ENCODE measurements at regions not wholly inside any gene's neighbourhood (a gene's known extent, or its start where the extent isn't known, plus 50 kb on each side); places are given as distances from the start of the nearest gene placed in this dataset.
A peak's percentile ranks its signal among the peaks of the same experiment; 100 is the strongest.

GRCh38 chr18:37702841-37703240 is 137.2 kb upstream of the CELF4 start:
- no peak for TF ChIP-seq CTCF (IDR thresholded peaks at IDR 0.05; ENCODE audit: insufficient read depth, low read length, severe bottlenecking)
- Histone ChIP-seq H3K4me3 (ENCODE audit: low read depth, low read length) (no peak overlapping the region), H3K27me3 (ENCODE audit: control insufficient read depth, insufficient read depth, low read length) (peaks cover 2% of the 10 kb centered on the region), H3K36me3 (ENCODE audit: control insufficient read depth, insufficient read depth, low read length) (no peaks in the 10 kb centered on the region)
- no peak for DNase-seq (ENCODE audit: low read depth)
- FAIRE-seq, result no peak

GRCh38 chr18:37701967-37702366 is 136.4 kb upstream of the CELF4 start:
- no peak overlapping the region for H3K4me3 ChIP-seq (ENCODE audit: low read depth, low read length)
- peak; percentile 23 for FAIRE-seq
- DNase-seq (ENCODE audit: low read depth), result peak; percentile 29
- TF ChIP-seq CTCF (IDR thresholded peaks at IDR 0.05; ENCODE audit: insufficient read depth, low read length, severe bottlenecking), result no peak
- H3K27me3 ChIP-seq (ENCODE audit: control insufficient read depth, insufficient read depth, low read length), result peaks cover 2% of the 10 kb centered on the region
- no peaks in the 10 kb centered on the region for H3K36me3 ChIP-seq (ENCODE audit: control insufficient read depth, insufficient read depth, low read length)

- no peak overlapping the region for H3K4me3 ChIP-seq (ENCODE audit: low read depth, low read length)
- H3K36me3 ChIP-seq (ENCODE audit: control insufficient read depth, insufficient read depth, low read length), result no peaks in the 10 kb centered on the region
- FAIRE-seq, result no peak
- TF ChIP-seq CTCF (IDR thresholded peaks at IDR 0.05; ENCODE audit: insufficient read depth, low read length, severe bottlenecking), result no peak
- no peaks in the 10 kb centered on the region for H3K27me3 ChIP-seq (ENCODE audit: control insufficient read depth, insufficient read depth, low read length)
- no peak for DNase-seq (ENCODE audit: low read depth)
These were observed 133.0 kb upstream of the CELF4 start for GRCh38 chr18:37698508-37699040.

GRCh38 chr18:37694516-37694915 is 128.9 kb upstream of the CELF4 start:
- no peak for DNase-seq (ENCODE audit: low read depth)
- no peak for FAIRE-seq

GRCh38 chr18:37691162-37691561 is 125.6 kb upstream of the CELF4 start:
- Histone ChIP-seq H3K36me3 (ENCODE audit: control insufficient read depth, insufficient read depth, low read length) (no peaks in the 10 kb centered on the region), H3K4me3 (ENCODE audit: low read depth, low read length) (no peak overlapping the region), H3K27me3 (ENCODE audit: control insufficient read depth, insufficient read depth, low read length) (no peaks in the 10 kb centered on the region)
- DNase-seq (ENCODE audit: low read depth) (no peak), FAIRE-seq (no peak)
- no peak for TF ChIP-seq CTCF (IDR thresholded peaks at IDR 0.05; ENCODE audit: insufficient read depth, low read length, severe bottlenecking)

More at GRCh38 chr18:37694516-37694915, 128.9 kb upstream of the CELF4 start:
- H3K4me3 ChIP-seq (ENCODE audit: low read depth, low read length), result no peak overlapping the region
- H3K36me3 ChIP-seq (ENCODE audit: control insufficient read depth, insufficient read depth, low read length), result no peaks in the 10 kb centered on the region
- no peak for TF ChIP-seq CTCF (IDR thresholded peaks at IDR 0.05; ENCODE audit: insufficient read depth, low read length, severe bottlenecking)
- H3K27me3 ChIP-seq (ENCODE audit: control insufficient read depth, insufficient read depth, low read length), result no peaks in the 10 kb centered on the region

- TF ChIP-seq CTCF (IDR thresholded peaks at IDR 0.05; ENCODE audit: insufficient read depth, low read length, severe bottlenecking), result no peak
- FAIRE-seq, result no peak
- Histone ChIP-seq H3K27me3 (ENCODE audit: control insufficient read depth, insufficient read depth, low read length) (no peaks in the 10 kb centered on the region), H3K36me3 (ENCODE audit: control insufficient read depth, insufficient read depth, low read length) (no peaks in the 10 kb centered on the region), H3K4me3 (ENCODE audit: low read depth, low read length) (no peak overlapping the region)
- peak; percentile 55 for DNase-seq (ENCODE audit: low read depth)
These were observed 124.2 kb upstream of the CELF4 start for GRCh38 chr18:37689841-37690240.

Data from bronchial epithelial cell (primary cell).